ENCODE measurements at regions not wholly inside any gene's neighbourhood (a gene's known extent, or its start where the extent isn't known, plus 50 kb on each side); places are given as distances from the start of the nearest gene placed in this dataset.

DNA sequence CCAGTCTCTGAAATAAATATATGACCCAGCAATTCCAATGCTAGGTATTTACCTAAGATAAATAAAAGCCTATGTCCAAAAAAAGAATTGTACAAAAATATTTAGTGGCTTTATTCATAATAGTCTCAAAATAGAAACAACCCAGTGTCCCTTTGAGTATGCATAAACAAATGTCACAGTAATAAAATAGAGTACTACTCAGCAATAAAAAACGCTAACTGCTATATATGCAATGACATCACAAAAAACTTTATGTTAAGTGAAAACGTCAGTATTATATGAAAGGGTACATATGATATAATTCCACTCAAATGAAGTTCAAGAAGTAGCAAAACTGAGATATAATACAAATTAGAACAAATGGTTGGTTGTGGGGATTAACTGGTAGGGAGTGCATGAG lies 286.5 kb upstream of the MAN1A1 start:
- TF ChIP-seq, protein P1, sequence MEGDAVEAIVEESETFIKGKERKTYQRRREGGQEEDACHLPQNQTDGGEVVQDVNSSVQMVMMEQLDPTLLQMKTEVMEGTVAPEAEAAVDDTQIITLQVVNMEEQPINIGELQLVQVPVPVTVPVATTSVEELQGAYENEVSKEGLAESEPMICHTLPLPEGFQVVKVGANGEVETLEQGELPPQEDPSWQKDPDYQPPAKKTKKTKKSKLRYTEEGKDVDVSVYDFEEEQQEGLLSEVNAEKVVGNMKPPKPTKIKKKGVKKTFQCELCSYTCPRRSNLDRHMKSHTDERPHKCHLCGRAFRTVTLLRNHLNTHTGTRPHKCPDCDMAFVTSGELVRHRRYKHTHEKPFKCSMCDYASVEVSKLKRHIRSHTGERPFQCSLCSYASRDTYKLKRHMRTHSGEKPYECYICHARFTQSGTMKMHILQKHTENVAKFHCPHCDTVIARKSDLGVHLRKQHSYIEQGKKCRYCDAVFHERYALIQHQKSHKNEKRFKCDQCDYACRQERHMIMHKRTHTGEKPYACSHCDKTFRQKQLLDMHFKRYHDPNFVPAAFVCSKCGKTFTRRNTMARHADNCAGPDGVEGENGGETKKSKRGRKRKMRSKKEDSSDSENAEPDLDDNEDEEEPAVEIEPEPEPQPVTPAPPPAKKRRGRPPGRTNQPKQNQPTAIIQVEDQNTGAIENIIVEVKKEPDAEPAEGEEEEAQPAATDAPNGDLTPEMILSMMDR (conservative IDR thresholded peaks at IDR 0.05; ENCODE audit: low read depth in 2 of 2): no peak
- no peak for TF ChIP-seq ZNF331 (CRISPR knock-in tag; IDR thresholded peaks at IDR 0.05; ENCODE audit: low read depth)
- TF ChIP-seq, protein P2, sequence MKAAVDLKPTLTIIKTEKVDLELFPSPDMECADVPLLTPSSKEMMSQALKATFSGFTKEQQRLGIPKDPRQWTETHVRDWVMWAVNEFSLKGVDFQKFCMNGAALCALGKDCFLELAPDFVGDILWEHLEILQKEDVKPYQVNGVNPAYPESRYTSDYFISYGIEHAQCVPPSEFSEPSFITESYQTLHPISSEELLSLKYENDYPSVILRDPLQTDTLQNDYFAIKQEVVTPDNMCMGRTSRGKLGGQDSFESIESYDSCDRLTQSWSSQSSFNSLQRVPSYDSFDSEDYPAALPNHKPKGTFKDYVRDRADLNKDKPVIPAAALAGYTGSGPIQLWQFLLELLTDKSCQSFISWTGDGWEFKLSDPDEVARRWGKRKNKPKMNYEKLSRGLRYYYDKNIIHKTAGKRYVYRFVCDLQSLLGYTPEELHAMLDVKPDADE (IDR thresholded peaks at IDR 0.05): no peak
- no peak for TF ChIP-seq EZH2 (IDR thresholded peaks at IDR 0.05; ENCODE audit: low read depth, unreplicated experiment)
- TF ChIP-seq POLR2AphosphoS5 (IDR thresholded peaks at IDR 0.05; ENCODE audit: low read depth): no peak
- no peak for TF ChIP-seq JUNB (IDR thresholded peaks at IDR 0.05; ENCODE audit: unreplicated experiment)
- no peak for TF ChIP-seq EZH2phosphoT487 (IDR thresholded peaks at IDR 0.05; ENCODE audit: unreplicated experiment)
- no peak for TF ChIP-seq ZNF462 (CRISPR knock-in tag; IDR thresholded peaks at IDR 0.05)
- no peak for TF ChIP-seq REST (IDR thresholded peaks at IDR 0.05; ENCODE audit: unreplicated experiment)
- TF ChIP-seq CREB1 (CRISPR knock-in tag; IDR thresholded peaks at IDR 0.05; ENCODE audit: low read depth): no peak
- no peak for TF ChIP-seq NANOG (IDR thresholded peaks at IDR 0.05; ENCODE audit: borderline replicate concordance)
- TF ChIP-seq ZNF114 (CRISPR knock-in tag; IDR thresholded peaks at IDR 0.05): no peak
- no peak for TF ChIP-seq STAT1 (IDR thresholded peaks at IDR 0.05; ENCODE audit: unreplicated experiment)
